Naive thymus-derived CD4-positive, alpha-beta T cell (primary cell): ENCODE measurements at regions not wholly inside any gene's neighbourhood (a gene's known extent, or its start where the extent isn't known, plus 50 kb on each side); places are given as distances from the start of the nearest gene placed in this dataset.

Experiments
- ATAC-seq: fragments of 150-1000 bp; cut with Tn5 transposase; 2 replicates; pipeline ENCODE4 v1.10.0; 2021; ENCODE audit warnings: mild to moderate bottlenecking, moderate library complexity
- CTCF ChIA-PET: fragments of 350-600 bp; sonication (Branson Sonifier 250); formaldehyde crosslinking; loops from one replicate; lab custom pipeline; 2021; ENCODE audit warnings: antibody characterized with exemption; lab: Charles Lee
- POLR2A ChIA-PET: fragments of 350-600 bp; sonication (Branson Sonifier 250); formaldehyde crosslinking; loops from one replicate; lab custom pipeline; 2021; ENCODE audit warnings: antibody characterized with exemption, inconsistent platforms; lab: Charles Lee
- DNase-seq, 9 donors: peaks; one replicate each; pipeline versions ENCODE4 v3.0.0 to v3.0.0-alpha.2; 2020 to 2022; ENCODE audit warnings: mixed read lengths in 1 of 9
- H3K27ac ChIP-seq: one replicate; pipeline ENCODE4 v1.7.0; 2013; ENCODE audit warnings: mild to moderate bottlenecking, low read depth, low read length, moderate library complexity
- H3K27me3 ChIP-seq, 2 donors: one replicate each; pipeline ENCODE4 v1.7.0; 2013; ENCODE audit warnings: low read length in 2 of 2, mild to moderate bottlenecking in 2 of 2, moderate library complexity in 2 of 2; ENCODE audit not compliant: control insufficient read depth in 2 of 2, insufficient read depth in 2 of 2
- H3K36me3 ChIP-seq, 3 experiments: 1 replicate in 2 of 3; 2 replicates in 1 of 3; pipeline ENCODE4 v1.7.0; 2013; ENCODE audit warnings: low read length in 3 of 3, mild to moderate bottlenecking in 3 of 3, moderate library complexity in 1 of 3; ENCODE audit not compliant: insufficient read depth in 3 of 3, control insufficient read depth in 2 of 3
- H3K4me1 ChIP-seq, 2 donors: one replicate each; pipeline ENCODE4 v1.7.0; 2013; ENCODE audit warnings: low read length in 2 of 2, mild to moderate bottlenecking in 2 of 2, moderate library complexity in 1 of 2; ENCODE audit not compliant: control insufficient read depth in 2 of 2, insufficient read depth in 2 of 2
- H3K4me3 ChIP-seq: 2 replicates; pipeline ENCODE4 v1.7.0; 2013; ENCODE audit warnings: mild to moderate bottlenecking, low read length
- H3K9me3 ChIP-seq, 3 experiments: 1 replicate in 2 of 3; 2 replicates in 1 of 3; pipeline ENCODE4 v1.7.0; 2013; ENCODE audit warnings: low read length in 3 of 3; ENCODE audit not compliant: control insufficient read depth in 2 of 3
- H3K27ac Mint-ChIP-seq, 9 donors: one replicate each; pipeline ENCODE4 v1.8.0; 2020 to 2022; ENCODE audit warnings: mixed read lengths in 9 of 9, mild to moderate bottlenecking in 8 of 9, moderate library complexity in 5 of 9, inconsistent platforms in 2 of 9
- H3K27me3 Mint-ChIP-seq, 5 donors: one replicate each; pipeline ENCODE4 v1.8.0; 2021 to 2022; ENCODE audit warnings: mixed read lengths in 5 of 5, mild to moderate bottlenecking in 1 of 5
- H3K36me3 Mint-ChIP-seq, 5 donors: one replicate each; pipeline ENCODE4 v1.8.0; 2020 to 2022; ENCODE audit warnings: mixed read lengths in 5 of 5, mild to moderate bottlenecking in 3 of 5, inconsistent platforms in 1 of 5
- H3K4me1 Mint-ChIP-seq, 7 donors: one replicate each; pipeline ENCODE4 v1.8.0; 2020 to 2022; ENCODE audit warnings: mixed read lengths in 7 of 7, mild to moderate bottlenecking in 3 of 7, inconsistent platforms in 1 of 7
- H3K4me3 Mint-ChIP-seq, 10 donors: one replicate each; pipeline ENCODE4 v1.8.0; 2020 to 2022; ENCODE audit warnings: mild to moderate bottlenecking in 10 of 10, mixed read lengths in 10 of 10, moderate library complexity in 6 of 10, inconsistent platforms in 2 of 10
- H3K9me3 Mint-ChIP-seq, 11 donors: one replicate each; pipeline ENCODE4 v1.8.0; 2020 to 2022; ENCODE audit warnings: mixed read lengths in 11 of 11, mild to moderate bottlenecking in 4 of 11, inconsistent platforms in 1 of 11, moderate library complexity in 1 of 11
- intact Hi-C, 2 donors: fragments of 100-400 bp; cut with micrococcal nuclease; formaldehyde crosslinking; loops; one replicate each; pipeline ENCODE4 v1.15.1; 2023

DNA sequence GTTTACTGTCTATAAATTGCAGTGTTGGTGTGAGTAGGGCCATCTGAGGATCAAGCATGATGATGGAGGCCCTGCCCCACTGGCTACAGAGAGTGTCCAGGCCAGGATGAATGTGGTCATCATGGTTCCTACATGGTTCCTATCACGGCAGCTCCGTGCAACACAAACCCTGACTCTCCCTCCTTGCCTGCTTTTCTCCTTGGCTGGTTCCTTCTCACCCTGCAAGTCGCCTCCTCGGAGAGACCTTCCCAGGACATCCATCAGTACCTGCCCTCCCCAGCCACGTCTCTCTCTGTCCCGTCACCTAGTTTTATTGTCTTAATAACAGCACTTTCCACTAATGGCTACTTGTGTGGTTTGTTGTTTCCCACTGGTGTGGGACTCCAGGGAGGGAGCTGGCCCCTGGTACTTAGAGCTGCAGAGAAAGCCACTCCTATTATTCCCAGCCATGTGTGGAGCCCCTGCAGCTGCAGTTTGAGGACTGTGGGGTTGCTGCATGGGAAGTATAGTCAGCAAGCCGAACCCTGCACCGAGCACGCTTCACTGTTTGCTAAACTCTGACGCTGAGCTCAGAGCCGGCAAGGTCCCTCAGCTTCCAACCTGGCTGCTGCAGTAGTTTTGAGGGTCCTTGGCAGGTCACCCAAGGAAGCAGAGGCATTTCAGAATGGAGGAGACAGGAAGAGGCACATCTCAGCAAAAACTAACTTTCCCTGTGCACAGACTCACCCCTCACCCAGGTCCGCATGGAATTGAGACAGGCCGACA, 146.4 kb upstream of the VSTM2B start:
- Histone ChIP-seq H3K27ac (no peak overlapping the region), H3K27me3 (no peaks in the 10 kb centered on the region), H3K36me3 (no peaks in the 10 kb centered on the region), H3K4me3 (no peak overlapping the region), H3K4me1 (no peaks in the 10 kb centered on the region), H3K9me3 (no peaks in the 10 kb centered on the region)
- Mint-ChIP-seq H3K27me3 (peaks cover 9 to 54% (median 36%) of the 10 kb centered on the region in 5 donors), H3K9me3 (peaks cover 0 to 2% (median 0%) of the 10 kb centered on the region in 11 donors), H3K27ac (no peak overlapping the region), H3K36me3 (no peaks in the 10 kb centered on the region), H3K4me1 (no peaks in the 10 kb centered on the region), H3K4me3 (no peak overlapping the region)
- DNase-seq (peak in 1 of 9 donors; percentile 3), ATAC-seq (no peak)
- ChIA-PET POLR2A (no interaction called here), CTCF (no interaction called here)
- intact Hi-C loops = no loop called here

- Histone ChIP-seq H3K36me3 (no peaks in the 10 kb centered on the region), H3K4me1 (no peaks in the 10 kb centered on the region), H3K4me3 (no peak overlapping the region), H3K27ac (no peak overlapping the region), H3K27me3 (no peaks in the 10 kb centered on the region), H3K9me3 (no peaks in the 10 kb centered on the region)
- Mint-ChIP-seq H3K27me3 (peaks cover 9 to 49% (median 33%) of the 10 kb centered on the region in 5 donors), H3K4me1 (no peaks in the 10 kb centered on the region), H3K9me3 (peaks cover 0 to 3% (median 0%) of the 10 kb centered on the region in 11 donors), H3K27ac (no peak overlapping the region), H3K4me3 (no peak overlapping the region), H3K36me3 (no peaks in the 10 kb centered on the region)
- DNase-seq (no peak), ATAC-seq (no peak)
- ChIA-PET CTCF (no interaction called here), POLR2A (no interaction called here)
- intact Hi-C loops = no loop called here
Observed at GRCh38 chr19:29380581-29380980, 145.2 kb upstream of the VSTM2B start.

DNA sequence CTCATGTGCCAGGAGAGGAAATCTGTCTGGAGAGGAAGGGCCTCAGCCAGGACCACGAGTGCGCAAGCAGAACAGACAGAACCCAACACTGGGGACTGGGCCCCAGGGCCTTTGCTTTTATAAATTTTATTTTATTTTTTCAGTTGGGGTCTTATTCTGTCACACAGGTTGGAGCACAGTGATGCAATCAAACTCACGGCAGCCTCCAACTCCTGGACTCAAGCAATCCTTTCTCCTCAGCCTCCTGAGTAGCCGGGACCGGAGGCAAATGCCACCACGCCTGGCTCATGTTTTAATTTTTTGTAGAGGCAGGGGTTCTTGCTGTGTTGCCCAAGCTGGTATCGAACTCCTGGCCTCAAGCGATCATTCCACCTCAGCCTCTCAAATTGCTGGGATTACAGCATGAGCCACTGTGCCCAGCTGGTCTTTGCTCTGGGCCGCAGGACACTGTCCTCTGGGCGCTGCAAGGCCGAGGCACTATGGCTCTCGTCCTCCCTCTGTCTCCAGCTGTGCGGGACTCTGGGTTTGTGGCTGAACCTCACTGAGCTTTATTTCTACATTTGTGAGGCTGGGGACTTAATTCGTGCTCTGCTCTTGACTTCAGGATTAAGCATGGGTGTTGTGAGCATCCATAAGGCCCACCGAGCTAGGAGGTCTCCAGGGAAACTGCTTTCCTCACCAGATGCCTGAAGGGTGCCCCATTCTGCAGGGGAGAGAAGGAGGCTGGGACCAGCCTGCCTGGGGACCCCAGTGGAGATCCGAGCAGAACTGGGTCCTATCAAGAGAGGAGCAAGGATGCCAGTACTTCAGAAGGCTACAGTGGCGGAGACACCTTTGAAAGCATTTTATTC, 144.2 kb upstream of the VSTM2B start:
- ATAC-seq (no peak), DNase-seq (no peak)
- peaks cover 0 to 6% (median 0%) of the 10 kb centered on the region in 11 donors for H3K9me3 Mint-ChIP-seq
- POLR2A ChIA-PET = no interaction called here
- H3K27ac Mint-ChIP-seq = no peak overlapping the region
- no peak overlapping the region for H3K4me3 Mint-ChIP-seq
- Histone ChIP-seq H3K27ac (no peak overlapping the region), H3K4me3 (no peak overlapping the region), H3K27me3 (no peaks in the 10 kb centered on the region), H3K36me3 (no peaks in the 10 kb centered on the region), H3K4me1 (no peaks in the 10 kb centered on the region), H3K9me3 (no peaks in the 10 kb centered on the region)
- CTCF ChIA-PET = no interaction called here
- H3K4me1 Mint-ChIP-seq = peaks cover 0 to 1% (median 0%) of the 10 kb centered on the region in 7 donors
- peaks cover 9 to 51% (median 25%) of the 10 kb centered on the region in 5 donors for H3K27me3 Mint-ChIP-seq
- intact Hi-C loops = no loop called here
- H3K36me3 Mint-ChIP-seq = no peaks in the 10 kb centered on the region

GRCh38 chr19:29383696-29384095, 142.1 kb upstream of the VSTM2B start:
- Mint-ChIP-seq H3K9me3 (peaks cover 0 to 8% (median 2%) of the 10 kb centered on the region in 11 donors), H3K27me3 (peaks cover 9 to 46% (median 20%) of the 10 kb centered on the region in 5 donors), H3K4me1 (peaks cover 0 to 1% (median 0%) of the 10 kb centered on the region in 7 donors), H3K27ac (no peak overlapping the region), H3K36me3 (no peaks in the 10 kb centered on the region), H3K4me3 (no peak overlapping the region)
- ATAC-seq (no peak), DNase-seq (no peak)
- H3K9me3 ChIP-seq = no peaks in the 10 kb centered on the region
- H3K4me1 ChIP-seq = no peaks in the 10 kb centered on the region
- H3K27ac ChIP-seq = no peak overlapping the region
- intact Hi-C loops = no loop called here
- no peaks in the 10 kb centered on the region for H3K27me3 ChIP-seq
- POLR2A ChIA-PET = no interaction called here
- no peaks in the 10 kb centered on the region for H3K36me3 ChIP-seq
- CTCF ChIA-PET = no interaction called here
- no peak overlapping the region for H3K4me3 ChIP-seq

DNA sequence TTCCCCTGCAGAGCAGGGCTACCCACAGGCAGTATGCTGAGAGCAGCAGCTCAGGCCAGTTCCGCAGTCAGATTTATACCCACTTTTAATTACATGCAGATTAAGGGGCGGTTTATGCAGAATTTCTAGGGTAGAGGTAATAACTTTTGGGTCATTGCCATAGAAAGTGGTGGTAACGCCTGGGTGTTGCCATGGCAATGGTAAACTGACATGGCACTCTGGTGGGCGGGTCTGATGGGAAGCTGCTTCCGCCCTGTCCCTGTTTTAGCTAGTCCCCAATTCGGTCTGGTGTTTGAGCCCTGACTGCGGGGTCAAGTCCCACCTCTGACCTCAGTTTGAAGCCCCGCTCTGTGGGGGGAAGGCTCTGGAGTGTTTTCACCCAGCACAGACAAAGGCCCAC, 141.1 kb upstream of the VSTM2B start:
- no peak overlapping the region for H3K27ac Mint-ChIP-seq
- no peaks in the 10 kb centered on the region for H3K27me3 ChIP-seq
- POLR2A ChIA-PET = no interaction called here

DNA sequence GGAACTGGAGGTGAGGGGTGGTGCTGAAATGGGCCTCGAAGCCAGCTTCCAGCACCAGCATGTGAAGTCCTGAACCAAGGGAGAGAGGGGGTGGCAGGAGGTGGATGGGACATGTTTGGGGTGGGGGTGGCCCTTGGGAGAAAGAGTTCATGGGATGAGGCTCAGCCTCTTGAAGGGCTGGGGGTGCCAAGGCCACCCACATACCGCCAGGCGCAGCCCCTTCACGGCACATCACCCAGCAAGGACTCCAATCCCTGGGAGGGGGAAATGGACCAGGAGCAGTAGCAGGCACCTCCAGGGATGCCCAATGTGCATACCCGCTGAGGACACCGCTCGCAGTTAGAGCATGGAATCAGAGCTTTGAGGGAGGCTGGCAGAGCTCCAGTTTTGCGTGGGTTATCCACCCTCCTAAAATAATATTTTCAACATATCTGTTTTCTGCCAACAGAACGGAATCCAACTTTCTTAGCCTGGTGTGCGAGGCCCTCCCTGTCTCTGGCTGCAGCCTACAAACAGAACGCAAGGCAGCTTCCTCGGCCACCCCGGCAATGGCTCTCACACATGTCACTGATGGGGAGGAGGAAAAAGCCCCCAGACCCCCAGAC, 140.5 kb upstream of the VSTM2B start:
- Histone ChIP-seq H3K27ac (no peak overlapping the region), H3K4me1 (no peaks in the 10 kb centered on the region), H3K27me3 (no peaks in the 10 kb centered on the region), H3K4me3 (no peak overlapping the region), H3K36me3 (no peaks in the 10 kb centered on the region), H3K9me3 (peaks cover 0 to 7% (median 0%) of the 10 kb centered on the region in 3 experiments)
- no peak for DNase-seq
- Mint-ChIP-seq H3K4me3 (no peak overlapping the region), H3K27me3 (peaks cover 2 to 30% (median 6%) of the 10 kb centered on the region in 5 donors), H3K27ac (no peak overlapping the region), H3K36me3 (no peaks in the 10 kb centered on the region), H3K4me1 (peaks cover 0 to 1% (median 0%) of the 10 kb centered on the region in 7 donors), H3K9me3 (peaks cover 0 to 18% (median 5%) of the 10 kb centered on the region in 11 donors)
- ChIA-PET POLR2A (no interaction called here), CTCF (no interaction called here)
- ATAC-seq = no peak
- intact Hi-C loops = no loop called here

More for the DNA sequence above, 141.1 kb upstream of the VSTM2B start:
- Mint-ChIP-seq H3K27me3 (peaks cover 8 to 36% (median 13%) of the 10 kb centered on the region in 5 donors), H3K9me3 (peaks cover 0 to 11% (median 2%) of the 10 kb centered on the region in 11 donors), H3K4me1 (peaks cover 0 to 1% (median 0%) of the 10 kb centered on the region in 7 donors), H3K4me3 (no peak overlapping the region), H3K36me3 (no peaks in the 10 kb centered on the region)
- CTCF ChIA-PET = no interaction called here
- H3K4me1 ChIP-seq = no peaks in the 10 kb centered on the region
- ATAC-seq = no peak
- no peak overlapping the region for H3K4me3 ChIP-seq
- peaks cover 0 to 3% (median 0%) of the 10 kb centered on the region in 3 experiments for H3K9me3 ChIP-seq
- DNase-seq = no peak
- H3K27ac ChIP-seq = no peak overlapping the region
- intact Hi-C loops = no loop called here
- H3K36me3 ChIP-seq = no peaks in the 10 kb centered on the region
